T-helper 1 cell (primary cell): ENCODE measurements at regions not wholly inside any gene's neighbourhood (a gene's known extent, or its start where the extent isn't known, plus 50 kb on each side); places are given as distances from the start of the nearest gene placed in this dataset.
"Not testable (repeated sequence)": the region's sequence is repeated elsewhere in the genome, so short reads cannot be mapped to it uniquely, and the experiment has no call there.

Experiments used
- DNase-seq, 5 donors: peaks; one replicate each; pipeline ENCODE4 v3.0.0-alpha.2; 2012 to 2020

DNA sequence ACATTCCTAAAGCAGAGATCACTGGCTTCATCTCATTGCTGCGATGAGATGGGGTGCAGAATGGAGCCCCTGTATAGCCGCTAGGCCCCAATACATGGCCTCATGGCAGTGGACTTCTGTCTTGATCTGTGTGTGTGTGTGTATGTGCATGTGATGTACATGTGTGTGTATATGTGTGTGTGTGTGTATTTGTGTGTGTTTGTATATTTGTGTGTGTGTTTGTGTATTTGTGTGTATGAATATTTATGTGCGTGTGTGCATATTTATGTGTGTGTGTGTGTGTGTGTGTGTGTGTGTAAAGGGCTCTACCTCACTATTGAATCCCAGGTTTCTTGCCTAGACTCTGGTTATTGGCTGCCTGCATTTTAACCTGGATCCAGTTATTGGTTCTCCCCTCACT lies 958.2 kb downstream of the GRID1 start:
- DNase-seq = no peak

DNA sequence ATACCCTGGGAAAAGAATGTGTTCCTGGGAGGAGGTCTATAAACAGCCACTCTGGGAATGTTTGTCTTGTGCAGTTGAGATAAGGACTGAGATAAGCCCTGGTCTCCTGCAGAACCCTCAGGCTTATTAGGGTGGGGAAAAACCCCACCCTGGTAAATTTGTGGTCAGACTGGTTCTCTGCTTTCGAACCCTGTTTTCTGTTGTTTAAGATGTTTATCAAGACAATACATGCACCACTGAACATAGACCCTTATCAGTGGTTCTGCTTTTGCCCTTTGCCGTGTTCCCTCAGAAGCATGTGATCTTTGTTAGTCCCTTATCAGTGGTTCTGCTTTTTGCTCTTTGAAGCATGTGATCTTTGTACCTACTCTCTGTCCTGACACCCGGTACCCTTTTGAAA lies 956.0 kb downstream of the GRID1 start:
- DNase-seq = not testable (repeated sequence)

DNA sequence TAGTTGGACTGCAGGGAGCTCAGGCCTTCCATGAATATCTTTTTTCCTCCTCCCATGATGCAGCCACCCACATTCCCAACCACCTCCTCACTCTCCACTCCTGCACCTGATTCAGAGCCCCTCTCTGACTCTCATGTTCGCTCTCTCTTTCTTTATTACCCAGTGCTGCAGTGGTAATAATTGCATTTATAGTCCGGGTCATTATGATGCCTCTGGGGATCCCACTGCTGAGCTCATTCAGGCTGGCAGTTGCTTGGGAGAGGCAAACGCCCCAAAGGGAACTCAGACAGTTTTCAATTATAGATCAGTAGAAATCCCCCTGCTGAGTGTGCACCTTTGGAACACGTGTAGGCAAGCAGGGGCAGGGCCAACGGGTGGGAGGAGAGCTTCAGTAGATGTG lies 953.0 kb downstream of the GRID1 start:
- DNase-seq = no peak

DNA sequence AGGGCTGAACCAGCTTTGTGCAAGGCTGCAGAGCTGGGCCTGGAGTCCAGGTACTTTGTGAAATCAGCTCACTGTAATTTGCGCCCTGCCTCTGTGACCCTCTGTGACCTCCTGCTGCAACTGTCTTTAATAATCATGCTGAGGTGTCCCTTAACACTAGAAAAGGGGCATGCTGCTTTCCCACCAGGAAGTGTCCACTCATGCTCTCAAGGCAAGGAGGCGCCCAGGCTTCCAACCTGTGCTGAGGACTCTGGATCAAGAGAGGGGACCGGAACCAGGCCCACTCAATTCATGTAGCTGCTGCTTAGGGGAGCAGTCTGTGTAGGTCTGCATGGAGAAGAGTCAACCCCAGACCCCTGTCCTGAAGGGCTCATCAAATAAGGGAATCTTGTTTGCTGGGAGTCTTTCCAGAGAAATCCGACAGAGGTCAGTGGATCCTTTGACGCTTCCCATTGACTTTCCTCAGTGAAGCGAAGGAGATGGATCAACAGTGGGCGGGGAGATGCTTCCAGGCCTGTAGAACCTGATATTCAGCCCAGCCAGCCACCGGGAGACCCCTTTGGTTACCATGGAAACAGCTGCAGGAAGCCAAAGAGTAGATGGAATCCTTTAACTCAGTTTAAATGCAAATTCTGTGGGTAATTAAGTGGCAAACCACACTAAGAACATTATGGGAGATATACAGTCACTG lies 945.9 kb downstream of the GRID1 start:
- no peak for DNase-seq

DNA sequence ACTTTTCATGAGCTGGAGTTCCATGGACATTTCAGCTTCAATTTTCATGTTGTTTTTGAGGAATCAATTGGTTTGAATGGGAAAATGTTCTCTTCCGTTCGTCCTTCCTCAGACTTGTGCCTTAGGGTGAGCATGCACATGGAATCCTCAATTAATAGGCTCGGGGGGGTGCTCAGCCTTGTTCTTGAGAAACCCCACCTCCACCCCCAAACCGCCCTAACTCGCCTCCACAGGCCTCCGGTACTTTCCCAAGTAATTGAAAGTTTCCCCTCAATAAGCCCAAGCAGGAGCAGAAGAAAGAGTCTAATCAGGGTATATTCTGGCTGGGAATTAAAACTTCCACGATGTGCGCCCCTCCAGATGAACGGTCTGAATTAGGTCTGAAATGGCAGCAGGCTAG lies 945.2 kb downstream of the GRID1 start:
- DNase-seq = no peak

DNA sequence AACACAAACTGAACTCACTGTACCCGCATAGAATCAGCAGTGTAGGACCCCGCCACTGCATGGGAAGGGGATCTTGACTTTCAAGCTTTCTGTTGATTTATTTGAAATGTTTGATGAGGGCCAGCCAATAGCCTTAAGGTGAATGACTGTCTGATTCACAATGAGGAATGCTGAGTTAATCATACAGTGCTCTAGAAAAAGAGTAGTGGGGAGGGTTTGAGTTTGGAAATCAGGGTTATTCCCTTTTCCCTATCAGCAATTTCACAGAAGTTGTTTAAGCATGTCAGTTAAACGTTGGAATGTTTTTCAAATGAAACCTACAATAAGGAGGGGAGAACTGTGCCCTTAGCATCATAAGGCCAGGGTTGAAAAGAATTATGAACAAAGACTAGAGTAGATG lies 937.5 kb downstream of the GRID1 start:
- DNase-seq = no peak

DNA sequence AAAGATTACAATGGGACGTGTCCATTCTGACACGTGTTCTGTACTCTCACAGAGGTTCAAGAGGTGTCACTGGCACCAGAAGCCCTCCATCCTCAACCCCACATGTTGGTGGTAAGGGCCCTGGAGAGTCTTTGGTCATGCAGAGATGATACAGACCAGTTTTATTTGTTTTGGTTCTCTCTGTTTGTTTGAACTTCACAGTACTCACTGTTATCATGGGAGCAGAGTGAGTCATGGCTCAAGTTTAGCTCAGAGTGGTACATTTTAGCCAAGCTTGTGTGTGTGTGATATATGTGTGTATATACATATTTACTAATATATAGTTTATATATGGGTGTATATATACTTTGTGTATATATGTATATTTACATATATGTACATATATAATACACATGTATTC lies 935.6 kb downstream of the GRID1 start:
- DNase-seq = no peak

DNA sequence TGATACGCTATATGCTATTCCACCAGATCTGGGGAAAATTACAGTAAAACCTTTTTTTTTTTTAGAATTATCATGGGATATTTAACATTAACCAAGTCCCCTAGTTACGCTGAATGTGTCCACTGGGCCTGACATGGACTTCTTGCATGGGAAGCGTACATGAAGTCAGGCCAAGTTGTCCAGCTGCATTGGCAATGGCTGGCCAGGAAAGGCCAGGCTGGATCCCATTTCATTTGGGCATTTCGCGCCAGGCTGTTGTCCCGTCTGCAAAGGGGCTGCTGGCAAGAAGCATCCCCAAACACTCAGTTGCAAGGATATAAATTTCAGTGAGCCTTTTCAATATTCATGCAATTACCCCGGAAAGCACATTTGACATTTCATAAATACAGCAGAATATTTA lies 933.3 kb downstream of the GRID1 start:
- DNase-seq = no peak

DNA sequence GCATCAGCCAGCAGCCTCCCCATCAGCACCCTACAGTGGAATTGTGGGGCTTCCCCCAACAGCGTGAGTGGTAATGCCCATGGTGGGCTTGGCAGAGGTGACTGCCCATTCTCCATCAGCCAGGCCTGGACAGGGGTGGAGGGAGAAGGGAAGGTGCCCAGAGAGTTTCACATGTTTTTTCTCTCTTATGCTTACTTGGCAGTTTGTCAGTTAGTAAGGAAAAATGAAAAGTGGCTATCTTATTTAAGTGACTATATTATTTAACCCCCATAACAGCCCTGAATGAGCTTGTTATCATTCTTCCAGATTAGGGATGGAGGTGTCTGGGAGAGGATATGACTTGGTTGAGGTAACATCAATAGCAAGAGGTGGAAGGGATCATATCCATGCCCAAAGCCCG lies 921.7 kb downstream of the GRID1 start:
- DNase-seq = no peak

DNA sequence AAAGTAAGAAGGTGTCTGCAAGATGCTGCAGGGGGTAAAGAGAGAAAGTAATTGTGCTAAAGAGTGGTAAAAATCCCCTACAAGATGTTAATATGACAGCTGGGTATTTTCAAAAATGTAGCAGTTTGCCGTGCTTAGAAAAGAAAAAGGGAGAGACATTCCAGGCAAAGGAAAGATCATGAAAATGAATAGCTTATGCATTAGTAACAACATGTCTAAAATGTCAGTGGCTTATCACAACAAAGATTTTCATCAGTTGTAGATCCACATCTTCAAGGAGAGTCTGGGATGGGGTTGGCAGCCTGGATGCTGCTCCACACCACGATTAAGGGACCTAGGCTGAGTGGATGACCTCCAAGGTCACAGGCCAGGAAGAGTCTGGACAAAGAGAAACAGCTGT lies 920.9 kb downstream of the GRID1 start:
- DNase-seq = no peak

DNA sequence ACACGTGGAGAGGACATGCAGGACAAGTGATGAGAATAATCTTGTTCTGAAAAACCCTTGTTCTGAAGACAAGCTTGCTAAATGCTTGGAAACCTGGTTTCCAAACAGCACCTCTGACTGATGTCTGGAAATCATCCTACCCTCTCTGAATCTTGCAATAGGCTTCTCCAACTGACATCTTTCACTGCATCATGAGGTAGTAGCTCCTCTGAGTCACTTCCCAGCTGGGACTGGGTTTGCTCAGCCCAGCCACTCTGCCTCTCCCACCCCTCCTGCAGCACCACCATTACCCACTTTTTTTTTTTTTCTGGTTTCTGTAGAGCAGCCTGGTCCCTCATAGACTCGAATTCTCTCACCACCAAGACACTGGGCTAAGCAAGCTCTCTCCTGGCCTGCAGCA lies 919.8 kb downstream of the GRID1 start:
- no peak for DNase-seq

DNA sequence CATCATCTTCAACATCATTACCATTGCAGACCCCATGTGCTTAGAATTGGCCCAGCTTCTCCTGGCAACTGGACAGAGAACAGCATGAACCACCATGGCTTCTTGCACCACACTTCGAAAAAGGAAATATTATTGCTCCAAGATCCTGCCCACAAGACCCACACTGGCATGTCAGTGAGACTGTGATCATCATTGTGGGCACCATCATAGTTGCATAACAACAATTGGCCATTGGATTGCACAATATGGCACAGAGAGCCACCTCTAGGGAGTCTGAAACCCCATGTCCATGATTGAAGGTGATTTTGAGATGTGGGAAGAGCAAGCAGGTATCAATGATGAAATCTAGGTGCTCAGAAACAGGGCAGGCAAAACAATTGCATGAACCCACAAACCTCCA lies 918.9 kb downstream of the GRID1 start:
- no peak for DNase-seq

DNA sequence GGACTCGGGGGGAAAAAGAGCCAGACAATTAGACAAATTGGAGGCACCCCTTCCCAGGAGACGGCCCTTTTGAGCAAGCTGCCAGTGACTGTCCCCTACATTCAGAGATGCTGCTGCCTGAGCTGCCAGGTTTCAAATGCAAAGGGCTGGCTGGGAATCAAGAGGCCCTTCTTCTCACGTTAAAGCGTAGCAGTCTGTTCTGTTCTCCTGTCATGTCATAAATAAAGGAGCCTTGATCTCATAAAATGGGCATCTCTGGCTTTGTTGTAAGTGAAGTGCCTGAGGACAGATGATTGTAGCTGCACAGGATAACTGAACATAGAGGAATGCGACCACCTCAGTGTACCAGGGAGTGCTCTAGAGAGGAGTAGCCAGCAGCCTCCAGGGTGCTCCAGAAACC lies 917.9 kb downstream of the GRID1 start:
- DNase-seq = no peak

DNA sequence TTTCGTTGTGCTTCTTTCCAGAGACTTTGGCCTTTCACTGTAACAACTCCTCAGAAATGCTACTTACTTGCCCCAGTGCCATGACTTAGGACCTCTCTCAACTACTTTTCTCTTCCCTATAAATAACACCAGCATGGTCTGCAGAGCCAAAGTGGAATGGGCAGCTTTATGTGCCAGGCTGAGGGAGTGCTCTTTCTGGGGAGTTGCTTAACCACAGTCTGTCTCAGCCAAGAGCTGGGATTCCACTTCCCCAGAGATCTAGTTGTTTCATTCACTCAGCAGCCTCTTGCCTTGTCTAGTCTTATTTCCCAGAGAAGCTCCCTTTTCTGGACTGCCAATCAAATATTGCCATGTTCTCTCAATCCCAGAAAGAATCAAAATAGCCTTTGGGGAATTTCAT lies 912.2 kb downstream of the GRID1 start:
- no peak for DNase-seq

DNA sequence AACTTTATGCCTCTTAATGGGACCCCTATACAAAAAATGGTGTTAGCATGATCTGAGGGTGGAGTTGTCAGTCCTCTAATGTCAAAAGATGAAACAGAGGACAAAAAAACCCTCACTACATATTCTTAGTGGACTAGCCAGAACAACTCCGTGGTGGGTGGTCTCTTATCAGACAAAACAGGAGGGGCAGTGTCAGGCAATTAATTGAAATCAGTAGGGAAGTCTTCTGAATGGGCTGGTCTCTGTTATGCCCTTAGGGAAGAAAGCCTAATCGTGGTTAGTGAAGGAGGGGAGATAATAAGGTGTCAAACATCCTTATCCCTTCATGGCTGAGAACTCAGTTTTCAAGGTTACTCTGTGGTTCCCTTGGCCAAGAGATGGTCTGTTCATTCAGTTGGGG lies 909.4 kb downstream of the GRID1 start:
- DNase-seq = no peak

DNA sequence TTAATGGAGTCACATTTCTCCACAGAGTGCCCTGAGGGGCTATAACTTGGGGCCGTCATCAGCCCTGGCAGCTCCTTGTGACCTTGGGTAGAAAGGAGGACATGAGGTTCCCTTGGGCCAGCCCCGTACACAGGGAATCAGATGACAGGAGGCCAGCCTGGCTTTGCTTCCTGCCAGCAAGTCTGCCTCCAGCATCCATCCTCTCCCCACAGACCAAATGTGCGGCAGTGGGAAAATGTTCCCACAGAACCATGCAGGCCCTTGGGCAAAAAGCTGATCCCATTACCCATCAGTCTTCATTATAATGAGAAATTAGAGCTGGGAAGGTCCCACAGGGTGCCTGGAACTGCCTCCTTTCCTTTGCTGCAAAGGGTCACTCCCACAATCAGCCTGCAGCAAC lies 908.3 kb downstream of the GRID1 start:
- no peak for DNase-seq

DNA sequence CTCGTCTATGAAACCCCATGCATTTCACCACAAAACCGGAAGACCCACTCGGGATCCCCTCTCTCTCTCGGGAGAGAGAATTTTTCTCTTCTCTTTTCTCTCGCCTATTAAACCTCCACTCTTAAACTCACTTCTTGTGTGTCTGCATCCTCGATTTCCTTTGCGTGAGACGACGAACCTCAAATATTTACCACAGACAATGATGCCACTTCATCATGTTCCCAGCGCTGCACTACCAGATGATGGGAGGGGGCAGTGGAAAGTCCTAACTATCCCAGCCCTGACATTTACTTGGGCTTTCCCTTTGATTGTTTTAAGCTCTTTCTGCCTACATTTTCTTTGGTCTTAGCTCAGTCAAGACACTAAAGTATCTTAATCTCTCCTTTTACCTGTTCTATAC lies 906.7 kb downstream of the GRID1 start:
- no peak for DNase-seq

DNA sequence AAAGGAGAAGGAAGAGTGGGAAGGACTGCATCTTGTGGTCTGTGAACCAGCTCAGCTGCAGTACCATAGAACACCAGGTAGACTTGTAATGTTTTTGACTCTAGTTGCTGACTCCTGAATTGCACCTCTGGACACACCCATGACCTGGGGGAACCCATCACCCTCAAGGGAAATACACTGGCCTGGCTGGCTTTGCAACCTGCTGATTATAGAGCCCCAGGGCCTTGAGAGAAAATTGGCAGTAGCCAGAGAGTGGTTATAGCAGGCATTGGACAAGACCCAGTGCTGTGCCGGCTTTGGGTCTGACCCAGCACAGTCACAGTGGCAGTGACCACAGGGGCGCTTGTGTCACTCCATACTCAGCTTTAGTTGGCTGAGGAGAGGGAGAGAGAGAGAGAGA lies 902.3 kb downstream of the GRID1 start:
- no peak for DNase-seq

DNA sequence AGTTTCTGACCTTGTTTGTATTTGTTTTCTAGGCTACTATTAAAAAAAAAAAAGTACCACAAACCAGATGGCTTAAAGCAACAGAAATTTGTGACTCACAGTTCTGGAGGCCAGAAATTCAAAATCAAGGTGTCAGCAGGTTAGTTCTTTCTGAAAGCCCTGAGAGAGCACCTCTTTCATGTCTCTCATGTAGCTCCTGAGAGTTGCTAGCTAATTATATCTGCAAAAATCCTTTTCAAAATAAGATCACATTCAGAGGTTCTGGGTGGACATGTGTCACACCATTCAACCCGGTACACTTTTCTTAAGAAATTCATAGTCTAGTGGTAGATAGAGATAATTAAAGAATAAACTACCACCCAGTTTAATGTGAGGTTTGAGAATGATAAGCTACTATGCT lies 888.6 kb downstream of the GRID1 start:
- no peak for DNase-seq

DNA sequence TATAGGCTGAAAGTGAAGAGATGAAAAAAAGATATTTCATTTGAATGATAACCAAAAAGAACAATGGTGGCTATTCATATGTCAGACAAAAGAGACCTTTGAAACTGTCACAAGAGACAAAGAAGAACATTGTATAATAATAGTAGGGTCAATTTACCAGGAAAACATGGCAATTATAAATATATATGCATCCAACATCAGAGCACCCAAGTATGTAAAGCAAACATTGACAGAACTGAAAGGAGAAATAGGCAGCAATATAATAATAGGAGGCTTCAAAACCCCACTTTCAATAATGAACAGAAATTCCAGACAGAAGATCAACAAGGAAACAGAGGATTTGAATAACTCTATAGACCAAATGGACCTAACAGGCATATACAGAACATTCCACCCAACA lies 876.2 kb downstream of the GRID1 start:
- no peak for DNase-seq

DNA sequence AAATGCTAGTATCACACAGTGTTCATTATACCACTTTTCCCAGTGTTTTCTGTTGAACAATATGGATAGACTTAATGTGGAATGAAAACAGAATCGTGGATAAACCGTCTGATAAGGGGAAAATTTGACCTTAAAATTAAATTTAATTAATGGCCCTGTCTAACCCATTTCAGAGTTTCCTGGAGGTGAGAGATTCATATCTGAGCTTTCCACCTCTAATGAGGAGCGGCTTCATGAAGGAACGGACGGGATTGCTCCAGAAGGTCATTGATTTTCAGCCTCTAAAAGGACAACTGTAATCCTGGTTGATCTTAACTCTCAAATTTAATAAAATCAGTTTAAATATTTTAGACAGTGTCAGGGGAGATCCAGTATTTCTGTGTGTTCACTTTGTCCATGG lies 874.9 kb downstream of the GRID1 start:
- DNase-seq = no peak

DNA sequence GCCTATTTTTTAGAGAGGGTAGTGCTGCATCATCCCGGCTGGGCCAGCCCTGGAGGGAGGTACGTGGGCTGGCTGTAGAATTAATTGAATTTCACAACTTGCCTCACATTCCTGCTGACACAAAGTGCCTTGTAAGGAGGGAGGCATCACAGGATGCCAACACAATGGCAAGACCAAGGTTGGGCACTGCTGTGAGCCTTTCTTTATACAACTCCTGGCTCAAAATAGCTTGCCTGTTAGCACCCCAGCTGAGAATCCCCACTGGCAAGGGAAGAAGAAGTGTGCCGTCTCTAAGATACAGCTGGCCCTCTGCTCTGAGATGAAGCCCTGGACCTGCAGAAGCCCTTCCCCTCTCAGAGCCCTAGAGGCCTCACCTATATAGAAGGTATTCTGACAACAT lies 873.9 kb downstream of the GRID1 start:
- DNase-seq = no peak

DNA sequence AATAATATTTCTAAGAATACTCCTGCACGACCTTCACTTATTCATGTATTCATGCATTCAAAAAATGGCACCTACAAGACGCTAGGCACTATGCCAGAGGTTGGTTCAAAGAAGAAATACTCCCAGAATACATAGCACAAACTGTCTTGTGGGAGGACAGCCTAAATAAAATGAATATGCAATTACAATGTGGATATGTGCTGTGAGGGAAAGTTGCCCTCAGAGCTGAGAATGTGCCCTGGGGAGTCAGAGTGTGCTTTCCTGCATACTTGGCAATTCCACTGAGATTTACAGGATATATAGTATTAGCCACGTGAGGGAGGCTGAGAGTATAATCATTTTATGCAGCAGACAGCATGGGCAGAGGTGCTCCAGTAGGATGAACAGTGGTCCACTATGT lies 872.9 kb downstream of the GRID1 start:
- no peak for DNase-seq

DNA sequence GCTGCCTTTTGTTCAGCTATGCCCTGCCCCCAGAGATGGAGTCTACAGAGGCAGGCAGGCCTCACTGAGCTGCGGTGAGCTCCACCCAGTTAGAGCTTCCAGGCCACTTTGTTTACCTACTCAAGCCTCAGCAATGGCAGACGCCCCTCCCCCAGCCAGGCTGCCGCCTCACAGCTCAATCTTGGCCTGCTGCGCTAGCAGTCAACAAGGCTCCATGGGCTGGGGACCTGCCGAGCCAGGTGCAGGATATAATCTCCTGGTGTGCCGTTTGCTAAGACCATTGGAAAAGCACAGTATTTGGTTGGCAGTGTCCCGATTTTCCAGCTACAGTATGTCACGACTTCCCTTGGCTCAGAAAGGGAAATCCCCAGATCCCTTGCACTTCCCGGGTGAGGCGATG lies 862.0 kb downstream of the GRID1 start:
- DNase-seq = not testable (repeated sequence)

DNA sequence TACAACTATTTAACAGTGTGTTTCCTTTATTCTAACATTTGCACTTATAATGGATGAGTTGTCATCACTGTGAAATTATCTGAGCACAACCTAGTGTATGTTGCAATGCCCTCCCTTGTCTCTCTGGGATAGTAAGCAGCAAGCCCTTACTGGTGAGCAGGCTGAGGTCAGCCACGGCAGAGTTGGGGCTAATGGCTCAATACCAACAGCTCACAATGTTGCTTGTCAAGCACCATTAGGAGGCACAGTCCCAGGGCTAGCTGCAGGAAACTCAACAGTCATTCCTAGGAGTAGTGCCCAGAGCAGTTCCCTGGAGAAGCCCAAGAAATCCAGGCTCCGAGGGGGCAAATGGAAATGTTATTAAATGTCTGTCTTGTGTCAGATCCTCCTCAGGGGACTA lies 858.4 kb downstream of the GRID1 start:
- DNase-seq = no peak

DNA sequence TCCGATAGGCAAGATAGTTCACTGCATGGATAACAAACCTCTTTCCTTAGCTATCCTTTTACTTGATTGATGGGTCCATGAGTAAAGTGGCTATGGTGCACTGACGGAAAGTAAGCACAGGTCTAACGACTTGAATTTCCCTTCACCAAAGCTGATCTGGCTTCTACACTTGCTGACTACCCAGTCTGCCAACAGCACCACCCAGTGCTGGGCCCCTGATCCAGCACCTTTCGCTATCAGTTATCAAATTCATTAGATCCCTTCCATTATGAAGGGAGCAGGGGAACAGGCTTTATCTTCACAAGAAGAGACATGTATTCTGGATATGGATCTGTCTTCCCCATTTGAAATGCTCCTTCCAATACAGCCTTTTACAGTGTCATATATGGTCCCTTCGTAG lies 855.9 kb downstream of the GRID1 start:
- no peak for DNase-seq
